Thymus (tissue), 11 donors: ENCODE measurements at regions not wholly inside any gene's neighbourhood (a gene's known extent, or its start where the extent isn't known, plus 50 kb on each side); places are given as distances from the start of the nearest gene placed in this dataset.
"Not testable (repeated sequence)": the region's sequence is repeated elsewhere in the genome, so short reads cannot be mapped to it uniquely, and the experiment has no call there.

ENCODE experiments used
- DNase-seq, 9 donors: peaks; one replicate each; pipeline ENCODE4 v3.0.0-alpha.2; 2013; ENCODE audit warnings: low spot score in 9 of 9, low read depth in 6 of 9, missing footprints in 1 of 9
- H3K27ac ChIP-seq, 2 donors: one replicate each; pipeline ENCODE4 v1.5.1; 2013; ENCODE audit warnings: control low read depth in 1 of 2, low read depth in 1 of 2, low read length in 1 of 2, mild to moderate bottlenecking in 1 of 2, moderate library complexity in 1 of 2
- H3K27me3 ChIP-seq, 2 donors: one replicate each; pipeline ENCODE4 v1.5.1; 2013; ENCODE audit warnings: low read length in 1 of 2; ENCODE audit not compliant: control insufficient read depth in 2 of 2, insufficient read depth in 1 of 2
- H3K36me3 ChIP-seq, 2 donors: one replicate each; pipeline ENCODE4 v1.5.1; 2013; ENCODE audit warnings: low read length in 1 of 2, mild to moderate bottlenecking in 1 of 2, moderate library complexity in 1 of 2; ENCODE audit not compliant: control insufficient read depth in 2 of 2, insufficient read depth in 2 of 2
- H3K4me1 ChIP-seq, 2 donors: one replicate each; pipeline ENCODE4 v1.5.1; 2013; ENCODE audit warnings: low read length in 2 of 2; ENCODE audit not compliant: control insufficient read depth in 2 of 2, insufficient read depth in 2 of 2
- H3K4me3 ChIP-seq, 2 donors: one replicate each; pipeline ENCODE4 v1.5.1; 2013; ENCODE audit warnings: low read length in 2 of 2, control low read depth in 1 of 2, mild to moderate bottlenecking in 1 of 2
- H3K9me3 ChIP-seq, 2 donors: one replicate each; pipeline ENCODE4 v1.5.1; 2013; ENCODE audit warnings: low read length in 1 of 2, mild to moderate bottlenecking in 1 of 2; ENCODE audit not compliant: control insufficient read depth in 2 of 2, insufficient read depth in 1 of 2
- WGBS: extraction: QIAGEN DNeasy Blood & Tissue Kit; methylation state at CpG from one replicate; pipeline ENCODE4 v1.1.7; 2013; 5-methylcytosine and 5-hydroxymethylcytosine counted together
- donor health status: healthy.

GRCh38 chr15:38842226-38842625 lies 277.6 kb upstream of the RASGRP1 start:
- no peak for DNase-seq
- WGBS = 80% methylated on average over 1 of the region's 1 CpG
- H3K27ac ChIP-seq = no peak overlapping the region

GRCh38 chr15:38843051-38843501 lies 278.5 kb upstream of the RASGRP1 start:
- no peaks in the 10 kb centered on the region for H3K4me1 ChIP-seq
- 96% methylated on average over 3 of the region's 3 CpGs for WGBS
- no peaks in the 10 kb centered on the region for H3K27me3 ChIP-seq
- DNase-seq = no peak
- H3K4me3 ChIP-seq = no peak overlapping the region
- no peaks in the 10 kb centered on the region for H3K9me3 ChIP-seq
- no peak overlapping the region for H3K27ac ChIP-seq
- no peaks in the 10 kb centered on the region for H3K36me3 ChIP-seq

More at GRCh38 chr15:38842226-38842625, 277.6 kb upstream of the RASGRP1 start:
- Histone ChIP-seq H3K36me3 (no peaks in the 10 kb centered on the region), H3K27me3 (no peaks in the 10 kb centered on the region), H3K4me1 (no peaks in the 10 kb centered on the region), H3K4me3 (no peak overlapping the region), H3K9me3 (no peaks in the 10 kb centered on the region)

GRCh38 chr15:38843736-38844590 lies 279.3 kb upstream of the RASGRP1 start:
- Histone ChIP-seq H3K36me3 (no peaks in the 10 kb centered on the region), H3K27ac (no peak overlapping the region), H3K4me3 (no peak overlapping the region), H3K9me3 (no peaks in the 10 kb centered on the region), H3K27me3 (no peaks in the 10 kb centered on the region), H3K4me1 (no peaks in the 10 kb centered on the region)
- WGBS = 69% methylated on average over 10 of the region's 10 CpGs
- DNase-seq = no peak

GRCh38 chr15:38844736-38845135 lies 280.1 kb upstream of the RASGRP1 start:
- WGBS = 99% methylated on average over 1 of the region's 1 CpG
- no peaks in the 10 kb centered on the region for H3K36me3 ChIP-seq

GRCh38 chr15:38846346-38846745 lies 281.7 kb upstream of the RASGRP1 start:
- Histone ChIP-seq H3K36me3 (no peaks in the 10 kb centered on the region), H3K9me3 (no peaks in the 10 kb centered on the region), H3K27ac (no peak overlapping the region), H3K27me3 (no peaks in the 10 kb centered on the region), H3K4me1 (no peaks in the 10 kb centered on the region), H3K4me3 (no peak overlapping the region)
- DNase-seq = no peak
- WGBS = 82% methylated on average over 2 of the region's 2 CpGs

More at GRCh38 chr15:38844736-38845135, 280.1 kb upstream of the RASGRP1 start:
- Histone ChIP-seq H3K9me3 (no peaks in the 10 kb centered on the region), H3K4me1 (no peaks in the 10 kb centered on the region), H3K27me3 (no peaks in the 10 kb centered on the region), H3K4me3 (no peak overlapping the region), H3K27ac (no peak overlapping the region)
- no peak for DNase-seq

- no peaks in the 10 kb centered on the region for H3K9me3 ChIP-seq
- no peak overlapping the region for H3K27ac ChIP-seq
- no peak overlapping the region for H3K4me3 ChIP-seq
- no peaks in the 10 kb centered on the region for H3K36me3 ChIP-seq
- H3K4me1 ChIP-seq = no peaks in the 10 kb centered on the region
- no peak for DNase-seq
- no peaks in the 10 kb centered on the region for H3K27me3 ChIP-seq
- 95% methylated on average over 5 of the region's 5 CpGs for WGBS
These were observed 283.1 kb upstream of the RASGRP1 start for GRCh38 chr15:38847666-38848065.

GRCh38 chr15:38849046-38849445 lies 284.4 kb upstream of the RASGRP1 start:
- Histone ChIP-seq H3K4me1 (no peaks in the 10 kb centered on the region), H3K36me3 (no peaks in the 10 kb centered on the region), H3K27ac (no peak overlapping the region), H3K27me3 (no peaks in the 10 kb centered on the region), H3K4me3 (no peak overlapping the region), H3K9me3 (no peaks in the 10 kb centered on the region)
- 0% methylated on average over 1 of the region's 1 CpG for WGBS
- DNase-seq = no peak

- DNase-seq = not testable (repeated sequence)
These were observed 287.6 kb upstream of the RASGRP1 start for GRCh38 chr15:38852188-38852587.

GRCh38 chr15:38853608-38854007 lies 289.0 kb upstream of the RASGRP1 start:
- DNase-seq = peak in 2 of 9 donors; percentile 10 to 20
- 89% methylated on average over 1 of the region's 1 CpG for WGBS
- H3K9me3 ChIP-seq = no peaks in the 10 kb centered on the region
- H3K4me3 ChIP-seq = no peak overlapping the region
- no peaks in the 10 kb centered on the region for H3K4me1 ChIP-seq
- H3K27ac ChIP-seq = no peak overlapping the region
- no peaks in the 10 kb centered on the region for H3K36me3 ChIP-seq
- no peaks in the 10 kb centered on the region for H3K27me3 ChIP-seq

More at GRCh38 chr15:38852188-38852587, 287.6 kb upstream of the RASGRP1 start:
- not testable (repeated sequence) for H3K9me3 ChIP-seq, H3K36me3 ChIP-seq, H3K27ac ChIP-seq, H3K27me3 ChIP-seq, H3K4me3 ChIP-seq, H3K4me1 ChIP-seq
- WGBS = no CpG with 5 or more reads among the region's 1 CpG
